Activated T-helper 2 cell treated with anti-CD3 and anti-CD28 coated beads, Interferon-gamma antibody, Interleukin-2, Interleukin-4, amounts not matched to agents 10 μg/mL and 5 μg/mL and 100 μg/mL, durations not matched to agents 14 hours and 24 hours and 36 hours (primary cell): ENCODE measurements at regions not wholly inside any gene's neighbourhood (a gene's known extent, or its start where the extent isn't known, plus 50 kb on each side); places are given as distances from the start of the nearest gene placed in this dataset.

Source experiments
- DNase-seq: peaks from one replicate; pipeline ENCODE4 v3.0.0; 2021; ENCODE audit warnings: low spot score
- H3K27ac Mint-ChIP-seq: one replicate; pipeline ENCODE4 v1.8.0; 2021; ENCODE audit warnings: mixed read lengths
- H3K27me3 Mint-ChIP-seq: one replicate; pipeline ENCODE4 v1.8.0; 2021; ENCODE audit warnings: low read depth, mixed read lengths
- H3K36me3 Mint-ChIP-seq: one replicate; pipeline ENCODE4 v1.8.0; 2021; ENCODE audit warnings: low read depth, mixed read lengths
- H3K4me1 Mint-ChIP-seq: one replicate; pipeline ENCODE4 v1.8.0; 2021; ENCODE audit warnings: low read depth, mixed read lengths
- H3K4me3 Mint-ChIP-seq: one replicate; pipeline ENCODE4 v1.8.0; 2021; ENCODE audit warnings: low read depth, mild to moderate bottlenecking, moderate library complexity, mixed read lengths
- H3K9me3 Mint-ChIP-seq: one replicate; pipeline ENCODE4 v1.8.0; 2021; ENCODE audit warnings: mixed read lengths
- intact Hi-C: fragments of 100-400 bp; cut with micrococcal nuclease; formaldehyde crosslinking; loops from one replicate; pipeline ENCODE4 v1.15.1; 2023

DNA sequence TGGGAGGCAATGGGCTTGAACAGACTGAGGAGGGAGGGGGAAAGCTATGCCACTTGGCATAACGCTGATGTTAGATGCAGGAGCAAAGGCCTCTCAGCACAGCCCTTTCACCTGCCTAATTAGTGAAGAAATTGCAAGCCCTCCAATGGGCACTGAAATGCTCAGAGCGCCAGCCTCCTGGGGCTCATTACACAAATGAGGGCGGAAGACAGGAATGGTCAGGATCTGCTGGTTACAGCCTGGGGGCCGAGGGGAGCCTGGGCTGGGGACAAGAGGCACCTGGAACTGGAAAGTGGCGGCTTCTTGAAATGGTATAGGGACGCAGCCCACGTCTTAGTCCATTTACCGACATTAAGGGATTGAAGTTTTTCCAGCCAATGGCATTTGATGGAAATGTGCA lies 50.2 kb upstream of the PLET1 start:
- H3K27me3 Mint-ChIP-seq = no peaks in the 10 kb centered on the region

DNA sequence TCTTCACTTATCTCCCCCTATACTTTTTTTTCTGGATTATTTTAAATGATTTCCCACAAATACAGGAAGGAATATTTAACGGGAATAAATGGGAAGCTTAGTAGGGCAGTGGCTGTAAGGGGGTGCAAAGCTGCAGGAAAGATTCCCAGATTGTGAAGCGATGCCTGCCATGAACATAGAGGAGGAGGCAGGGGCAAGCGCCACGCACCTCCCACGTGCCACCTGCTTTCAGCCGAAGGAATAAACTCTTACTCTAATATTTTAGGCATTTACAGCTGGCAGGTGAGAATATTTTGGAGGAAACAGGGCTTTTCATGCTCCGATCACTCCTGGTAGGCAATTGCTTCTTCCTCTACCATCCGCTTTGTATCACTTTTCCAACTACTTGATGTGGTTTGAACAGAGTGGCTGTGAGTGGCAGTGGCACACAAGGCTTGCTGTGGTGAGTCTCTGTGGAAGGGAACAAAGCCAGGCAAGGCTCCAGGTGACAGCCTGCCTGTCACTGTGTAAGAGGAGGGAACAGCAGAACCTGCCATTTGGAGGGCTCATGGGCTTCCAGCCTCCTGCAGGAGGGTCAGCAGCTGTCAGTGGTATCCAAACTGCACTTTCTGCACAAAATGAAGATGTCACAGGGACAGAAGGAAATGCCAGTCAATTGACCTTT lies 54.5 kb upstream of the PLET1 start:
- no peak for DNase-seq
- no peak overlapping the region for H3K27ac Mint-ChIP-seq
- no peaks in the 10 kb centered on the region for H3K36me3 Mint-ChIP-seq
- peaks cover 4% of the 10 kb centered on the region for H3K27me3 Mint-ChIP-seq
- H3K9me3 Mint-ChIP-seq = no peaks in the 10 kb centered on the region
- intact Hi-C loops = no loop called here
- H3K4me1 Mint-ChIP-seq = no peaks in the 10 kb centered on the region
- no peak overlapping the region for H3K4me3 Mint-ChIP-seq

More for the DNA sequence above, 50.2 kb upstream of the PLET1 start:
- Mint-ChIP-seq H3K4me3 (no peak overlapping the region), H3K4me1 (no peaks in the 10 kb centered on the region), H3K36me3 (no peaks in the 10 kb centered on the region), H3K27ac (no peak overlapping the region), H3K9me3 (peaks cover 9% of the 10 kb centered on the region)
- intact Hi-C loops = no loop called here
- DNase-seq = no peak

DNA sequence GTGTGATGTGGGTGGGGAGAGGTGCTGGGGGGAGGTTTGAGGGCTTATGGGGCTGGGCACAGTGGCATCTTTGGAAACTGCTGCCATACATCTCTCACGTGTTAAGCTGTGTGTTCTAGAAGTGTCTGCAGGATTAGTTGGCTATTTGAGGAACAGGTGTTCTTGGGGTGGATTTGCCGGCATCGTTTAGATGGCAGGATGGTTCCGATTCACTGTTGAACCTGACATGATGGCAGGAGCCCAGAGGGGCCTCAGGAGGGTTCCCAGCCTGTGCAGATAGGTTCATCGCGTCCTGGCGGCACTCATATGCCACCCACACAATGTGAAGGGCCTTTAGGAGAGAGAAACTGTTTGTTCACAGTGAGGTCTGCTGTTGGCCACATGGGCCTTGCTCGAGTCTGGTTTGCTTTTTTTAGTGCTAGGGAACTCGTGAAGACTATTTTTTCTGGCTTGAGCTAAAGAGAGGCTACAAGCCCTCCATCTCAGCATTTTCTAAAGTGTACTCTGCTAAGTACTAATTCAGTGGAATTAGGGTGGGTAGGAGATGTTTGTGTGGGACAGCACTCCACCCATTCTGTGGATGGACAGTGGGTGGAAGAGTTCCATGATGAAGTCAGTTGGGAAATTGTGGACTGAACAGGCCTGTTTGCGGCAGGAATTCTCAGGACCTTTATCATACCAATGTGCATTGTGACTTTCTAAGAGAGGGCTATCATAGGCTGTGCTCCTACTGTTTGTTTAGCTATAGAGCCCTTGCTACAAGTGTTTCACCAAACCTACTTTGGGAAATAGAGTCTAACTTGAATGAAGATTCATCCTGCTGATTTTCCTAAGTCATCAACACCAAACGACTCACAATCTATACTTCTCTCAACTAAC lies 55.4 kb upstream of the PLET1 start:
- no peak overlapping the region for H3K27ac Mint-ChIP-seq
- intact Hi-C loops = no loop called here
- H3K4me1 Mint-ChIP-seq = no peaks in the 10 kb centered on the region
- H3K27me3 Mint-ChIP-seq = peaks cover 4% of the 10 kb centered on the region
- H3K4me3 Mint-ChIP-seq = no peak overlapping the region
- no peaks in the 10 kb centered on the region for H3K9me3 Mint-ChIP-seq
- no peak for DNase-seq
- no peaks in the 10 kb centered on the region for H3K36me3 Mint-ChIP-seq

DNA sequence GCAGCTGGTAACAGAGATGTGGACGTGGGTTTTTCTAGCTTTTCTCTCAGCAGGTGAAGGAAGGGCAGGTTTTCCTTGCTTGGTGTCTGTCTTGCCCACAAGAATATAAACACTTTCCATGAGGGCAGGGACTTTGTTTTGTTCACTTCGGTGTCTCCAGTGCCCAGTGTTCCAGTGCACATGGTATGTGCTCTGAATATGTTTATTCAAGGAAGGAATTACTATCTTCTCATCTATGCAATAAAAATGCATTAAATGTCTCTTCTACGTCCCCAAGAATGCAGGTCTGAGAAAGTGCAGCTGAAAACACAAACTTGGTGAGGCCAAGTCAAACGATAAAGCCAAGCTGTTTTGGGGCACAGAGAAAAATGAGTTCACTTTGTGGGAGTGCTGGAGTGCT lies 56.3 kb upstream of the PLET1 start:
- Mint-ChIP-seq H3K9me3 (no peaks in the 10 kb centered on the region), H3K4me1 (peaks cover under 1% of the 10 kb centered on the region), H3K4me3 (no peak overlapping the region), H3K36me3 (no peaks in the 10 kb centered on the region), H3K27me3 (peaks cover 4% of the 10 kb centered on the region), H3K27ac (no peak overlapping the region)
- intact Hi-C loops = no loop called here
- no peak for DNase-seq

DNA sequence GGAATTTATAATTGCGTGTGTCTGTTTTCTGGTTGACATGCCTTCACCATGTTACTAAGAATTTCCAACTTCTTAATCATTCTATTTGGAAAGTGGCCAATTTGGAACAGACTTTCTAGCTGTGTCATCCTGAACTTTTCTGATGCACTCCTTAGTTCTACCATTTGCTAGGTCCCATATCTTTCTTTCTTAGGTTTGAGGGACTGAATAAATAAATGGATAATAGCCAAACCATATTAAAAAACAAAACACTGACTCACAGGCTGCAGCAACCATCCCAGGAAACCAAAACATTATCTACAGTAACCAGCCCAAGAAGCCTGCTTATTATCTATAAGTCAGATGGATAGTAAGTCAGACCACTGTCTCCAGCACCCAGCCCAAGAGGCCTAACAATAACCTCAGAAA lies 57.5 kb upstream of the PLET1 start:
- no peaks in the 10 kb centered on the region for H3K9me3 Mint-ChIP-seq
- no peak overlapping the region for H3K4me3 Mint-ChIP-seq
- peaks cover 4% of the 10 kb centered on the region for H3K27me3 Mint-ChIP-seq
- no peak overlapping the region for H3K27ac Mint-ChIP-seq
- peaks cover 2% of the 10 kb centered on the region for H3K4me1 Mint-ChIP-seq
- no peaks in the 10 kb centered on the region for H3K36me3 Mint-ChIP-seq
- DNase-seq = no peak
- intact Hi-C loops = no loop called here

DNA sequence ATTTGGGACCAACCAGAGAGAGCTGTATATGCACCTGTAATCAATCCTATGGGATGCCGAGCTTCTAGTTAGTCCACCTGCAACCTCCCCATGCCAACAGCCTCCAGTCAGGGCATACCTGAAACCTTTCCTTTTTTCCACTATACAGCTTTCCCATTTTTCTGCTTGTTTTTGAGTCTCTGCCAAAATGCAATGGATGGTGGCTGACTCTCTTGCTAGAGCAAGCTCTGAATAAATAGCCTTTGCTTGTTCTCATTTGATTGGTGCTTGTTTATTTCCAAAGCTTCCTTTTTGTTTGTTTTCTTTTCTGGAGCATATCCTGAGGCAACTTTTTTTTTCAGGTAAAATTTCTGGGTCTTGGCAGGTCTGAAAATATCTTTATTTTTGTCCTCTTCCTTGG lies 58.0 kb upstream of the PLET1 start:
- Mint-ChIP-seq H3K9me3 (peaks cover under 1% of the 10 kb centered on the region), H3K36me3 (no peaks in the 10 kb centered on the region), H3K4me3 (no peak overlapping the region), H3K27ac (no peak overlapping the region), H3K27me3 (peaks cover 4% of the 10 kb centered on the region), H3K4me1 (peaks cover 2% of the 10 kb centered on the region)
- intact Hi-C loops = no loop called here
- DNase-seq = no peak

DNA sequence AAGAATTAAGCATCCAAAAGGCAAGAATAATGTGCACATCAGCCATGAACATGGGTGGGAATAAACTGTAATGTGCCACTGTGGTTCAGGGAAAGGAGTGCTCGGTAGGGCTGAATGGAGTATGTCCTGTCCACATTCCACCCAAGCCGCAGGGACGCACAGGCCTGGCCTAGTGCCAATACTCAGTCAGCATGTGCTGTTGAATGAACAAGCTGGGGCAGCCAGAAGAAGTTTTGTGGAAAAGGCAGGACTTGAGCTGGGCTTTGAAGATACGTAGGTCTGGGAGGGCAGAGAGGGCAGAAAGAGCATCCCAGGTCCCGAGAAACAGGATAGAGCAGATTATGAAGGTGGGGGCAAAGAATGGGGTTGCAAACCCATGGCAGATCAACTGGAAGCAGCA lies 60.0 kb upstream of the PLET1 start:
- Mint-ChIP-seq H3K4me3 (no peak overlapping the region), H3K27me3 (peaks cover 4% of the 10 kb centered on the region), H3K9me3 (peaks cover 4% of the 10 kb centered on the region), H3K36me3 (no peaks in the 10 kb centered on the region), H3K4me1 (peaks cover 2% of the 10 kb centered on the region), H3K27ac (no peak overlapping the region)
- intact Hi-C loops = no loop called here
- no peak for DNase-seq

DNA sequence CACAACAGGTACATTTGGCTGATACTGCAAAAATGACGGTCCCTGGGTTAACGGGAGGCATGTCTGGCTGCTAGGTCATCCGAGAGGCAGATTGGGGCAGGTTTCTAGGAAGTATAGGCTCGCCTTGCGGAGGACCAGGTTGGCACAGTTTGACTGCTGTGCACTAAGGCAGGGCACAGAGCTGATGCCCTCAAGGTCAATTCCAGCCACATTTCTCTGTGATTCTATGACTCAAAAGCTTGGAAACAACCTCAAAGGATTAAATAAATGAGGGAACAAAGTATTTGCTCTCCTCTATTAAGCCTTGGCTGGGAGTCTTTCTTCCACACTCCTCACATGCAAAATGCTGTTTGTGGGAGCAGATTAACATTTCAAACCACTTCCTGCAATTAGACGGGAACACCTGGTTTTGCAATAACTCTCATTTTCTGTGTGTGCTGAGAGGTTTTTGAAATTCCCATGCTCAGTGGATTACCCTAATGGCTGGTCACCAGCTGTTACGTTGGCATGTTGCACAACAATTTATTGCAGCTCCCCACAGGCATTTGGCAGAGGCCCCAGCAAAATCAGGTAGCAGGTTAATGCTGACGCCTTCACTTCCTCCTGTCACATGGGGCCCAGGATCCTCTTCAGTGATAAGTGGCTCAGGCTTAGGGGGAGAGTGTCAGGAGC lies 61.0 kb upstream of the PLET1 start:
- Mint-ChIP-seq H3K9me3 (peaks cover 4% of the 10 kb centered on the region), H3K27me3 (peaks cover 4% of the 10 kb centered on the region), H3K4me3 (no peak overlapping the region), H3K4me1 (peaks cover 2% of the 10 kb centered on the region), H3K27ac (no peak overlapping the region), H3K36me3 (no peaks in the 10 kb centered on the region)
- intact Hi-C loops = no loop called here
- no peak for DNase-seq

DNA sequence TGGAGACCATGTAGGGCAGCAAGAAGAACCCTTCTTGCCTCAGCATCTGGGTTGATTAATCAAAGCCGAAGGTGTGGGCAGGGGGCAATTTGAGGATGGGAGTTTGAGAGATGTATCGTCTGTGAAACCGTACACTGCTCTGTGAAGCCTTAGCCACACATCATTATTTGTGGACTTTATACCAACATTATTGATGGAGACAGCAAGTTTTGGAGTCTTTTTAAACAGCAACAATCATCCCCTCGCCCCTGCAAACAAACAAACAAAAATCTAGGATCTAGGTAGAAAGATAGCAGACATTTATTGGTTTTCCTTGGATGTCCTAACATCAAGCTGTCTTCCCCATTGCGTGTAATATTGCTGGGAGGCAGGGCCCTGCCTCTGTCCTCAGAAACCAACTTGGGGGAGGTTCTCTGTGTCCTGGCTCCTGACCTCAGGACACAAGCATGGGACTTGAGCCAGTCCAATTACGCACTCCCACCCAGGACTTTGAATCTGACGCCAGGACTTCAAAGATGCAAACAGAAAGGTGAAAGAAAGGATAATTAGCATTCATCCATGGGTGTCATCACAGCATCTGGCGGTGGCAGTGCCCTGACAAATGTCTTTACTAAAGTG lies 61.6 kb upstream of the PLET1 start:
- H3K9me3 Mint-ChIP-seq = peaks cover 4% of the 10 kb centered on the region
- H3K4me1 Mint-ChIP-seq = peaks cover 2% of the 10 kb centered on the region
- H3K4me3 Mint-ChIP-seq = no peak overlapping the region
- peaks cover 4% of the 10 kb centered on the region for H3K27me3 Mint-ChIP-seq
- intact Hi-C loops = no loop called here
- H3K36me3 Mint-ChIP-seq = no peaks in the 10 kb centered on the region
- DNase-seq = no peak
- no peak overlapping the region for H3K27ac Mint-ChIP-seq

DNA sequence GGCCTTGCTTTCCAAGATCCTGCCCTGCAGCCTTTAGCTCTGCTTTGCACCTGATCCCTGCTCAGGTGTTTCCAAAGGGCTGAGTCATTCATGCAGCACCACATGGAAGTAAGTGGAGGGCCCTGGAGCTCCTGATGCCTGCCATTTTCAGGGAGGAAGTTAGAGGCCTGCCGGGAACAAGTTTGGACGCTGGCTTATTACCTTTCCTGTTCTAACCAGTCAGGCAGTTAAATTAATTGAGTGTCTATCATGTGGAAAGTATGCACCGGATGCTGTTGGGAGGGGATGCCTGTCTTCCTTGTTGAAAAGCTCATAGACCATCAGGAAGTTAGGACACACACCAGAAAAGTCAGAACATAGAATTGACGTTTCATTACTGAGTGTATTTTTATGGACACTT lies 73.7 kb upstream of the PLET1 start:
- Mint-ChIP-seq H3K9me3 (no peaks in the 10 kb centered on the region), H3K4me3 (no peak overlapping the region), H3K36me3 (no peaks in the 10 kb centered on the region), H3K27me3 (peaks cover 3% of the 10 kb centered on the region), H3K4me1 (no peaks in the 10 kb centered on the region), H3K27ac (no peak overlapping the region)
- no peak for DNase-seq
- intact Hi-C loops = no loop called here

DNA sequence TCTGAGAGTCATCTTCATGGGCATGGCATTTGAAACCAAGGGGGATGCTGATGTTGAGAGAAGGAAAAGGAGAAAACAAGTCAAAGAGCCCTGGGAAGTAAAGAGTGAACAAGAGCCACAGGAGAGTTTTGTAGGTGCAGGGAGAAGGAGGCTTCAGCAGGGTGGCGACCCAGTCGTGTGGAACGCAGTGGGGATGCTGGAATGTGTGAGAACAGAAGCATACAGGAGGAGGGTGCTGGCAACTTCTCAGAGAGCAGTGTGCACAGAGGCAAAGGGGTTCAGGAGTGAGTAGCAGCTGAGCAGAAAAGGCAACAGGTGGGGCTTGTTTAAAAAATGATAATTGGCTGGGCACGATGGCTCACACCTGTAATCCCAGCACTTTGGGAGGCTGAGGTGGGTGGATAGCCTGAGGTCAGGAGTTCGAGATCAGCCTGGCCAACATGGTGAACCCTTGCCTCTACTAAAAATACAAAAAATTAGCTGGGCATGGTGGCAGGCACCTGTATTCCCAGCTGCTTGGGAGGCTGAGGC lies 75.8 kb upstream of the PLET1 start:
- intact Hi-C loops = no loop called here
- Mint-ChIP-seq H3K27me3 (no peaks in the 10 kb centered on the region), H3K4me3 (no peak overlapping the region)

DNA sequence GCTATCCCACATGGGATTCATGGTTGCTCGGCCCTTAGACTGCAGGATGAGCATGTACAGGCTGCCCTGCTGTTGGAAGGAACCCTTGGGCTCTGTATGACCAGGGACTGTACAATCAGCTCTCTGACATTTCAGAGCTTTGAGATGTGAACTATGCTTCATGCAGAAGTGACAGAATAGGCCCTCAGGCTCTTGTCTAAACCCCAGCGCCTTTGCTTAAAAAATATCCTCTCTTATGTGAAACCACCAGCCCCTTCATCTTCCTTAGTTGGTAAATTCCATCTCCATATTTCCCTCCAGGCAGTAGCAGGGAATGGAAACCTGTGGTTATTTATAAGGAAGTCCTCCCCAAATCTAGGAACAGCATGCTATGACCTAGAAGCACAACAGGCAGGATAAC lies 78.9 kb upstream of the PLET1 start:
- no peaks in the 10 kb centered on the region for H3K36me3 Mint-ChIP-seq
- H3K27ac Mint-ChIP-seq = no peak overlapping the region
- H3K4me1 Mint-ChIP-seq = no peaks in the 10 kb centered on the region
- H3K27me3 Mint-ChIP-seq = no peaks in the 10 kb centered on the region
- no peak overlapping the region for H3K4me3 Mint-ChIP-seq
- DNase-seq = no peak
- intact Hi-C loops = no loop called here
- H3K9me3 Mint-ChIP-seq = no peaks in the 10 kb centered on the region

More for the DNA sequence above, 75.8 kb upstream of the PLET1 start:
- Mint-ChIP-seq H3K27ac (no peak overlapping the region), H3K9me3 (no peaks in the 10 kb centered on the region), H3K4me1 (no peaks in the 10 kb centered on the region), H3K36me3 (no peaks in the 10 kb centered on the region)
- DNase-seq = no peak
